ENCODE measurements at regions not wholly inside any gene's neighbourhood (a gene's known extent, or its start where the extent isn't known, plus 50 kb on each side); places are given as distances from the start of the nearest gene placed in this dataset.

DNA sequence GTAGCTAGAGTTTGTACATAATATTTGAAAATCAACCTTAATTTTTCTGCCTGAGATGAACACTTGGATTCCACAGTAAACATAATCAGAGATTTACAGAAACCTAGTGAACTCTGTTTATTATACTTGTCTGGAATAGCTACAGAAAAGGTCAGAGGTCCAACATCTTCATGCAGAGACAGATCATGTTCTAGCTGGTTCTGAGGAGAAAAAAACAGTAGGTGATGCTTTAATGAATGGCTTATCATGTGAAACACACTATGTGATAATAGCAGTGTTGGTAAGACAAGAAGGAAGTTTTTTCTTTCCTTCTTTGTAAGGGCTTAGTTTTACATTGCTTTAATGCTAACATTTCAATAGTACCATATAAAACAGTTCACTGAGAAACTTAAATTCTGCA, 846.4 kb upstream of the ZEB2 start:
- H3K36me3 ChIP-seq (ENCODE audit: control insufficient read depth in 5 of 5, insufficient read depth in 5 of 5, low read length in 5 of 5) = no peaks in the 10 kb centered on the region
- H3K27me3 ChIP-seq (ENCODE audit: control insufficient read depth in 5 of 5, insufficient read depth in 4 of 5, low read length in 5 of 5) = no peaks in the 10 kb centered on the region

DNA sequence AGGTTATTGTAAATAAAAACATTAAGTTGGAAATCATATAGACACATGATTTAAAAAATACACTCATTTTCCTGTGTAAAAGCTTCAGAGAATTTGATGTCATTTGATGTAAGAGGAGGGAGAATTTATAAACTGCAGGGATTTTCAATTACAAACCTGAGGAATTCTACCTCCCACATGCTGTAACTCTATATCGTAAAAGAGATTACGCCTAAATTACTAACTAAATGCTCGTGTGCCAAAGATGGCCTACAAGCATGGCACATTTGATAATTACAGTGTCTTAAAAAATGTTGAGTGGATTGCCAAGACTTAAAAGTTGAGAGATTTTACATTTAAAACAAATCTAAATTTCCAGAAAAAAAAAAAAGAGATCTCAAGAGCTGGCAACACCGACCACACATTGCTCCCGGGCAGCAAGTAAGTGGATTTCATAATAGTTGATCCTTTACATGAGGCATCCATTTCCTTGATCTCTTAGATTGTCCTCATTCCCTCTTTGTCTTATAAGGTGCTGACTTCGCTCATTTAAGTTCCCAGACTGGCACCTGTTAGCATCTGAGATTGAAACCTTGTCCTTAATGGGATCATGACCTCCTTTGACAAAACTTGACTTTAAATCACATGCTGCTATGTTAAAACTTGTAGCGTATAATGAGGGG, 840.3 kb upstream of the ZEB2 start:
- H3K9me3 ChIP-seq (ENCODE audit: control insufficient read depth in 5 of 5, low read length in 5 of 5) = no peaks in the 10 kb centered on the region
- no peaks in the 10 kb centered on the region for H3K36me3 ChIP-seq (ENCODE audit: control insufficient read depth in 5 of 5, insufficient read depth in 5 of 5, low read length in 5 of 5)
- H3K4me3 ChIP-seq (ENCODE audit: low read depth in 1 of 5, low read length in 5 of 5) = no peak overlapping the region
- H3K9ac ChIP-seq (ENCODE audit: low read length in 5 of 5) = no peak overlapping the region
- no peaks in the 10 kb centered on the region for H3K27me3 ChIP-seq (ENCODE audit: control insufficient read depth in 5 of 5, insufficient read depth in 4 of 5, low read length in 5 of 5)
- no peak overlapping the region for H3K27ac ChIP-seq (ENCODE audit: low read depth, low read length)
- H3K4me1 ChIP-seq (ENCODE audit: control insufficient read depth in 5 of 5, insufficient read depth in 5 of 5, low read length in 5 of 5) = no peaks in the 10 kb centered on the region

More for the DNA sequence above, 846.4 kb upstream of the ZEB2 start:
- peaks cover 0 to 2% (median 0%) of the 10 kb centered on the region in 5 donors for H3K9me3 ChIP-seq (ENCODE audit: control insufficient read depth in 5 of 5, low read length in 5 of 5)
- H3K27ac ChIP-seq (ENCODE audit: low read depth, low read length) = no peak overlapping the region
- no peaks in the 10 kb centered on the region for H3K4me1 ChIP-seq (ENCODE audit: control insufficient read depth in 5 of 5, insufficient read depth in 5 of 5, low read length in 5 of 5)
- H3K4me3 ChIP-seq (ENCODE audit: low read depth in 1 of 5, low read length in 5 of 5) = no peak overlapping the region
- H3K9ac ChIP-seq (ENCODE audit: low read length in 5 of 5) = no peak overlapping the region

DNA sequence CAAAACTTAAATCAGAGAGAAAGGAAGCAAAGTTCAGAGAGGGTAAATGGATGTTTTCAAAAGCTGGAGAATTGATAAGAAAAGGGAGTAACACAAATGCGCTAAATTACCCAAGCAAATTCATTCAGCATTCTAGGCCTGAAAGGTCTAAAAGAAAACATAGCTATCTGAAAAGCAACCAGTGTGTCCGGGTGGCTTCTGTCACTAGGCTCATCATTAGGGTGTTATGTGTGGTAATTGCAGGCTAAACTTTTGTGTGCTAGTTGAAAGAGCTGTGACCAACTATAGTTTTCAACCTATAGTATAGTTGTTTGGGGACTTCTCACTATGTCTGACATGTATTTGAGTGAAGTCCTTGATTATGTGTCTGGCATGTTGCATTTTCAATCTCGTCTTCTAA, 839.6 kb upstream of the ZEB2 start:
- Histone ChIP-seq H3K27me3 (ENCODE audit: control insufficient read depth in 5 of 5, insufficient read depth in 4 of 5, low read length in 5 of 5) (no peaks in the 10 kb centered on the region), H3K27ac (ENCODE audit: low read depth, low read length) (no peak overlapping the region), H3K9ac (ENCODE audit: low read length in 5 of 5) (no peak overlapping the region), H3K9me3 (ENCODE audit: control insufficient read depth in 5 of 5, low read length in 5 of 5) (no peaks in the 10 kb centered on the region), H3K4me1 (ENCODE audit: control insufficient read depth in 5 of 5, insufficient read depth in 5 of 5, low read length in 5 of 5) (no peaks in the 10 kb centered on the region), H3K4me3 (ENCODE audit: low read depth in 1 of 5, low read length in 5 of 5) (no peak overlapping the region), H3K36me3 (ENCODE audit: control insufficient read depth in 5 of 5, insufficient read depth in 5 of 5, low read length in 5 of 5) (no peaks in the 10 kb centered on the region)

DNA sequence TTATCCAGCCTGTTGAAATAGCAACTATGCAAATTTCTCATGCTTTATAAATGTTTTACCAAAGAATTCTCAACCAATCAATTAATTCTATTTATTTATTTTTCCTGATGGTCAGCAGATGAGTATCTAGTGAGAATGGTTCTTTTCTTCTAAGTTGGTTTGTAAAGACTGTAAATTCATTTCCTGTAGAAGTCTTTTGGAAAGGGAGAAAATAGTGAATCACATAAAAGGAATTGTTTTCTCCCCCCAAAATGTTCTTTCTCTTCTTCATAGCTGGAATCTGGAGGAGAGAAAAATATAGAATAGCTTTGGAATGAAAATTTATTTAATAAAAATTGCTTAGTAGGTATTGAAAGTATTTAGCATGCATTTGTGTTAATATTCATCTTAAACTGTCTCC, 836.1 kb upstream of the ZEB2 start:
- Histone ChIP-seq H3K9ac (ENCODE audit: low read length in 5 of 5) (no peak overlapping the region), H3K4me1 (ENCODE audit: control insufficient read depth in 5 of 5, insufficient read depth in 5 of 5, low read length in 5 of 5) (no peaks in the 10 kb centered on the region), H3K9me3 (ENCODE audit: control insufficient read depth in 5 of 5, low read length in 5 of 5) (no peaks in the 10 kb centered on the region), H3K36me3 (ENCODE audit: control insufficient read depth in 5 of 5, insufficient read depth in 5 of 5, low read length in 5 of 5) (no peaks in the 10 kb centered on the region), H3K27me3 (ENCODE audit: control insufficient read depth in 5 of 5, insufficient read depth in 4 of 5, low read length in 5 of 5) (no peaks in the 10 kb centered on the region), H3K27ac (ENCODE audit: low read depth, low read length) (no peak overlapping the region), H3K4me3 (ENCODE audit: low read depth in 1 of 5, low read length in 5 of 5) (no peak overlapping the region)

DNA sequence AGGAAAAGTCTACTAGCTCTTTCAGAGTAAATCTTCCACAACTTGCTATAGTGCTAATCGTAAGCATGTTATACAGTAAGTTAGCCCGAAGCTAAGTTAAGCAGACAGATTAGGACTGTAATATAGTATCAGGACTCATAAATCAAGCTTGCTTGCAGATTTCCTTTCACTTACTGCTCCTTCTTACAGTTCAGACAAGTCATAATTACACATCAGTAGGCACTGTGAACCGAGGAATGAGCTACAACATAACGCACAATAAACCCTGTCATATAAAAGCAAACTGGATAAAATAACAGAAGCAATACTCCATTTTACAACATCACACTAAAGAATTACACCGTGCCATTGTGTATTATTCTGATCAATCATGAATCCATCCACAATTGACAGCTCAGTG, 832.6 kb upstream of the ZEB2 start:
- no peak overlapping the region for H3K4me3 ChIP-seq (ENCODE audit: low read depth in 1 of 5, low read length in 5 of 5)
- H3K36me3 ChIP-seq (ENCODE audit: control insufficient read depth in 5 of 5, insufficient read depth in 5 of 5, low read length in 5 of 5) = no peaks in the 10 kb centered on the region
- H3K27ac ChIP-seq (ENCODE audit: low read depth, low read length) = no peak overlapping the region
- no peaks in the 10 kb centered on the region for H3K27me3 ChIP-seq (ENCODE audit: control insufficient read depth in 5 of 5, insufficient read depth in 4 of 5, low read length in 5 of 5)
- H3K9me3 ChIP-seq (ENCODE audit: control insufficient read depth in 5 of 5, low read length in 5 of 5) = no peaks in the 10 kb centered on the region
- no peak overlapping the region for H3K9ac ChIP-seq (ENCODE audit: low read length in 5 of 5)
- no peaks in the 10 kb centered on the region for H3K4me1 ChIP-seq (ENCODE audit: control insufficient read depth in 5 of 5, insufficient read depth in 5 of 5, low read length in 5 of 5)

DNA sequence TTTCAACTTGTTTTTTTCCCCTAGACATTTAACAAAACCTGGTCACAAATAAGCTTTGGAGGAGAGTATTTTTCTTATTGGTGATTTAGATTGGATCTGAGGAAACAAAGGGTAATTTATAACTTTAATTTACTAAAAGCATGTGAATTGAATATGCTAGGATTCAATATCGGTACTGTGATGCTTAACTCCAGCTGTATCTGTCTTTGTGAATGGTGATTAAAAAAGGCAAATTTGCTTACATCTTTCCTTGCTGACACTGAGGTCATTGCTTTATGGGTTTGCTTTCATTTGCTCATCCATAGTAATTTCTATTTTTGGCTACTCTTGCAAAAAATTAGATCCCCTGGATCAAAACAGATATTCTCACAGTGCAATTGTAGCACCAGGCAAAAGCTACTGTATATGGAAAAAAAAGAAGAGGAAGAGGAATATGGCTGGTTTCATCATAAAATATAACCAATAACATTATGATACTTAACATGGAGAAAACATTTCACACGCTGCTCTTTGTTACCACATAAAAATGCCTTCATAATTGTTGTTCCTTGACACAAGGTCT, 832.0 kb upstream of the ZEB2 start:
- H3K4me3 ChIP-seq (ENCODE audit: low read depth in 1 of 5, low read length in 5 of 5) = no peak overlapping the region
- H3K36me3 ChIP-seq (ENCODE audit: control insufficient read depth in 5 of 5, insufficient read depth in 5 of 5, low read length in 5 of 5) = no peaks in the 10 kb centered on the region
- H3K4me1 ChIP-seq (ENCODE audit: control insufficient read depth in 5 of 5, insufficient read depth in 5 of 5, low read length in 5 of 5) = no peaks in the 10 kb centered on the region
- H3K9ac ChIP-seq (ENCODE audit: low read length in 5 of 5) = no peak overlapping the region
- H3K27me3 ChIP-seq (ENCODE audit: control insufficient read depth in 5 of 5, insufficient read depth in 4 of 5, low read length in 5 of 5) = no peaks in the 10 kb centered on the region
- no peak overlapping the region for H3K27ac ChIP-seq (ENCODE audit: low read depth, low read length)
- H3K9me3 ChIP-seq (ENCODE audit: control insufficient read depth in 5 of 5, low read length in 5 of 5) = no peaks in the 10 kb centered on the region

DNA sequence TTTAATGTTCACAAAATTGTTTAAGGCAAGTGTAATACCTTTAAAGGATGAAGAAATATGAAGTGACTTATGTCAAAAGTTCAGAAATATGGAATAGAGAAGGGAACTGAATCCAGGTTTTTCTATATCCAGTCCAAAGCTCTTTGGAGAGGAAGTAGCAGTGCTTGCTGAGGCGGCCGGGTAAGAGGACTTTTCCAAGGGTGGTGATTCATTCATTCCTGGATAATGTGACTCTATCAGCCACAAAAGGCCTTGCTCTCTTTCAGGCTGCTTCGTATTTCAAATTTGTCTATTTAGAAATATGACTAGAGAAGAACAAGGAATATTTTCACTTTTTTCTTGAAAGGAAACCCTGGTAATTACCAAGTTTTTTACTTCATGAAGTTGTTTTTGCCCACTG, 830.1 kb upstream of the ZEB2 start:
- no peaks in the 10 kb centered on the region for H3K9me3 ChIP-seq (ENCODE audit: control insufficient read depth in 5 of 5, low read length in 5 of 5)
- no peak overlapping the region for H3K27ac ChIP-seq (ENCODE audit: low read depth, low read length)
- H3K27me3 ChIP-seq (ENCODE audit: control insufficient read depth in 5 of 5, insufficient read depth in 4 of 5, low read length in 5 of 5) = no peaks in the 10 kb centered on the region
- H3K4me3 ChIP-seq (ENCODE audit: low read depth in 1 of 5, low read length in 5 of 5) = no peak overlapping the region
- H3K4me1 ChIP-seq (ENCODE audit: control insufficient read depth in 5 of 5, insufficient read depth in 5 of 5, low read length in 5 of 5) = no peaks in the 10 kb centered on the region
- no peaks in the 10 kb centered on the region for H3K36me3 ChIP-seq (ENCODE audit: control insufficient read depth in 5 of 5, insufficient read depth in 5 of 5, low read length in 5 of 5)
- H3K9ac ChIP-seq (ENCODE audit: low read length in 5 of 5) = no peak overlapping the region

DNA sequence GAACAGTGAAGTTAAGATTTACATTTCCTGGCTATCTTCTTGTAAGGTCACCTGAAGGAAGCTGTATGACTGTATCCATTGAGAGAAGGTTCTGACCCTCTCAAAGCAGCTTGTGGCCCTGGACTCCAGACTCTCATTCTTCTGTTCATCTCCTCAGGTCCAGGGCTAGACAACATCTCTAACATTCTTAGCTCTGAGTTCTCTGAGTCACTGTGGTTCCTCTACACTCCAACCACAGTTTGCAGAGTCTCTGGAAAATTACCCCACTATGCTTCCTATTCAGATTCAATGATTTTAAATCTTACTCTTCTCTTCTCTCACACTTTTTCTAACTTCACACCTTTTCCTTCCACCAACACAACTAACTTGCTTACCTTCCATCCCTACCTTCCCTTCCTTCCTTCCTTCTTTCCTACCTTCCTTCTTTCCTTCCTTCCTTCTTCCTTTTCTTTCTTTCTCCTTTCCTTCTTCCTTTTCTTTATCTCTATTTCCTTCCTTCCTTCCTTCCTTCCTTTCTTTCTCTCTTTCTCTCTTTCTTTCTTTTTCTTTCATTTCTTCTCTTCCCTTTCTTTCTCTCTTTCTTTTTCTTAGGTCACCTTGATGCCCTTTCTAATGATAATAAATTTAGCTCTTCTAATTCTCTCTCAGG, 824.3 kb upstream of the ZEB2 start:
- Histone ChIP-seq H3K9me3 (ENCODE audit: control insufficient read depth in 5 of 5, low read length in 5 of 5) (peaks cover 0 to 2% (median 0%) of the 10 kb centered on the region in 5 donors), H3K27me3 (ENCODE audit: control insufficient read depth in 5 of 5, insufficient read depth in 4 of 5, low read length in 5 of 5) (no peaks in the 10 kb centered on the region), H3K27ac (ENCODE audit: low read depth, low read length) (no peak overlapping the region), H3K36me3 (ENCODE audit: control insufficient read depth in 5 of 5, insufficient read depth in 5 of 5, low read length in 5 of 5) (no peaks in the 10 kb centered on the region), H3K9ac (ENCODE audit: low read length in 5 of 5) (no peak overlapping the region), H3K4me3 (ENCODE audit: low read depth in 1 of 5, low read length in 5 of 5) (no peak overlapping the region), H3K4me1 (ENCODE audit: control insufficient read depth in 5 of 5, insufficient read depth in 5 of 5, low read length in 5 of 5) (no peaks in the 10 kb centered on the region)

DNA sequence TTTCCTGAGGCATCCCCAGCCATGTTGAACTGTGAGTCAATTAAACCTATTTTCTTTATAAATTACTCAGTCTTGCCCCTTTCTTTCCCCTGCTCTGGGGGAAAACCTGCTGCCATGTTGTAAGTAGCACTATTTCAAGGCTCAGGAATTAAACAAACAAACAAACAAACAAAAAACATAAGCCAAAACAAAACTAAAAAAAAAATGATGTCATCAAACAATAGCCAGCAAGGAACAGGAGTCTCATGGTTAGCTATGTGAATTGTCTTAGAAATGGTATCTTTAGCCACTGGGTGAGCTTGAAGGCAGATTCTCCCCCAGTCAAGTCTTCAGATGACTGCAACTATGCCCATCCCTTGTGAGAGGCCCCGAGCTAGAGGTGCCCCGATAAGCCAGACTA, 823.4 kb upstream of the ZEB2 start:
- peaks cover 0 to 2% (median 0%) of the 10 kb centered on the region in 5 donors for H3K9me3 ChIP-seq (ENCODE audit: control insufficient read depth in 5 of 5, low read length in 5 of 5)
- H3K4me3 ChIP-seq (ENCODE audit: low read depth in 1 of 5, low read length in 5 of 5) = no peak overlapping the region
- no peaks in the 10 kb centered on the region for H3K27me3 ChIP-seq (ENCODE audit: control insufficient read depth in 5 of 5, insufficient read depth in 4 of 5, low read length in 5 of 5)
- H3K27ac ChIP-seq (ENCODE audit: low read depth, low read length) = no peak overlapping the region
- H3K36me3 ChIP-seq (ENCODE audit: control insufficient read depth in 5 of 5, insufficient read depth in 5 of 5, low read length in 5 of 5) = no peaks in the 10 kb centered on the region
- H3K9ac ChIP-seq (ENCODE audit: low read length in 5 of 5) = no peak overlapping the region
- H3K4me1 ChIP-seq (ENCODE audit: control insufficient read depth in 5 of 5, insufficient read depth in 5 of 5, low read length in 5 of 5) = no peaks in the 10 kb centered on the region

DNA sequence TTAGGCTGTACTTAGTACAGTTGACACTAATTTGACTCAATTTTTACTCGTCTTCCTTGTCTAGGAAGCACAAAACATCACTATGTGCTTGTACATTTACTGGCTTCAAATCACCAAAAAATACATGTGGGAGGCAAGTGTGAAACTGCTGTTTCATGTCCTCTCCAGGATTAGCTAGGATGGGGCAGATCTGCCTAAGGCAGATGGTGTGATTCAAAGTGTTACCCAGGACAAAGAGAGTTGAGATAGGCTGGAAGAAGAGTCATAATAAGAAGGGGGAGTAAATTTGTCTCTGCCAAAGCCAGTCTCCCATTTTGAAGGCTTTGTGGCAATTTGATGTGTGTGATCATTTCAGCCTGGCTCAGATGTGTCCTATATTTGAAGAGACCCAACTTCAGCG, 821.6 kb upstream of the ZEB2 start:
- no peaks in the 10 kb centered on the region for H3K27me3 ChIP-seq (ENCODE audit: control insufficient read depth in 5 of 5, insufficient read depth in 4 of 5, low read length in 5 of 5)
- no peaks in the 10 kb centered on the region for H3K4me1 ChIP-seq (ENCODE audit: control insufficient read depth in 5 of 5, insufficient read depth in 5 of 5, low read length in 5 of 5)
- no peaks in the 10 kb centered on the region for H3K36me3 ChIP-seq (ENCODE audit: control insufficient read depth in 5 of 5, insufficient read depth in 5 of 5, low read length in 5 of 5)
- peaks cover 0 to 2% (median 0%) of the 10 kb centered on the region in 5 donors for H3K9me3 ChIP-seq (ENCODE audit: control insufficient read depth in 5 of 5, low read length in 5 of 5)
- H3K9ac ChIP-seq (ENCODE audit: low read length in 5 of 5) = no peak overlapping the region
- no peak overlapping the region for H3K4me3 ChIP-seq (ENCODE audit: low read depth in 1 of 5, low read length in 5 of 5)
- no peak overlapping the region for H3K27ac ChIP-seq (ENCODE audit: low read depth, low read length)
